ENCODE measurements at regions not wholly inside any gene's neighbourhood (a gene's known extent, or its start where the extent isn't known, plus 50 kb on each side); places are given as distances from the start of the nearest gene placed in this dataset.

DNA sequence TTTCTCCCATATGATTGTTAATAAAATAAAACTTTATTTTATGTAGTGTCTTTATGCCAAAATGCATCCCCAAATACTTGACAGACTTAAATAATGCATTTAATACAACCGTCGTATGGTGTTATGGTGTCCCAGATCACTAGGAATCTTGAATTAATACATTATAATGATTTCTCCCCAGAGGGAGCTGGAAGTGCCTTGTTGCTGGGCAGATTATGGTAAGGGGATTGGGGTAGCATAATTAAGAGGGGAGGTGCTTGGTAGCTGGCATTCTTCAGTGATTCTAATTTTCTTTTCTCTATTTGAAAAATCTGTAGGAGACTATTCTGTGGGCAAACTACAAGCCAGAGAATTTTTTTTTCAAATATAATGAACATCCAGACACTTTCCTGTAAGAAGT, 1043.7 kb downstream of the ADGRL2 start:
- TF ChIP-seq, protein P1, sequence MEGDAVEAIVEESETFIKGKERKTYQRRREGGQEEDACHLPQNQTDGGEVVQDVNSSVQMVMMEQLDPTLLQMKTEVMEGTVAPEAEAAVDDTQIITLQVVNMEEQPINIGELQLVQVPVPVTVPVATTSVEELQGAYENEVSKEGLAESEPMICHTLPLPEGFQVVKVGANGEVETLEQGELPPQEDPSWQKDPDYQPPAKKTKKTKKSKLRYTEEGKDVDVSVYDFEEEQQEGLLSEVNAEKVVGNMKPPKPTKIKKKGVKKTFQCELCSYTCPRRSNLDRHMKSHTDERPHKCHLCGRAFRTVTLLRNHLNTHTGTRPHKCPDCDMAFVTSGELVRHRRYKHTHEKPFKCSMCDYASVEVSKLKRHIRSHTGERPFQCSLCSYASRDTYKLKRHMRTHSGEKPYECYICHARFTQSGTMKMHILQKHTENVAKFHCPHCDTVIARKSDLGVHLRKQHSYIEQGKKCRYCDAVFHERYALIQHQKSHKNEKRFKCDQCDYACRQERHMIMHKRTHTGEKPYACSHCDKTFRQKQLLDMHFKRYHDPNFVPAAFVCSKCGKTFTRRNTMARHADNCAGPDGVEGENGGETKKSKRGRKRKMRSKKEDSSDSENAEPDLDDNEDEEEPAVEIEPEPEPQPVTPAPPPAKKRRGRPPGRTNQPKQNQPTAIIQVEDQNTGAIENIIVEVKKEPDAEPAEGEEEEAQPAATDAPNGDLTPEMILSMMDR (IDR thresholded peaks at IDR 0.05 in 4 of 5, conservative IDR thresholded peaks at IDR 0.05 in 1 of 5), result no peak
- no peak for TF ChIP-seq POLR2A (IDR thresholded peaks at IDR 0.05)

All from gastrocnemius medialis (tissue), 4 donors.